ENCODE measurements at regions not wholly inside any gene's neighbourhood (a gene's known extent, or its start where the extent isn't known, plus 50 kb on each side); places are given as distances from the start of the nearest gene placed in this dataset.

GRCh38 chr14:53865711-53866110, 90.9 kb downstream of the BMP4 start:
- TF ChIP-seq TARDBP (IDR thresholded peaks at IDR 0.05) (no peak), BHLHE40 (IDR thresholded peaks at IDR 0.05; ENCODE audit: borderline replicate concordance) (no peak), ARNT (IDR thresholded peaks at IDR 0.05) (no peak), SUZ12 (IDR thresholded peaks at IDR 0.05) (no peak), FOXM1 (IDR thresholded peaks at IDR 0.05; ENCODE audit: borderline replicate concordance) (no peak), FOXA1 (IDR thresholded peaks at IDR 0.05) (no peak), SP1 (IDR thresholded peaks at IDR 0.05) (no peak), ZNF384 (IDR thresholded peaks at IDR 0.05) (no peak)

Data from HEK293T (cell line).